ENCODE measurements at regions not wholly inside any gene's neighbourhood (a gene's known extent, or its start where the extent isn't known, plus 50 kb on each side); places are given as distances from the start of the nearest gene placed in this dataset.

DNA sequence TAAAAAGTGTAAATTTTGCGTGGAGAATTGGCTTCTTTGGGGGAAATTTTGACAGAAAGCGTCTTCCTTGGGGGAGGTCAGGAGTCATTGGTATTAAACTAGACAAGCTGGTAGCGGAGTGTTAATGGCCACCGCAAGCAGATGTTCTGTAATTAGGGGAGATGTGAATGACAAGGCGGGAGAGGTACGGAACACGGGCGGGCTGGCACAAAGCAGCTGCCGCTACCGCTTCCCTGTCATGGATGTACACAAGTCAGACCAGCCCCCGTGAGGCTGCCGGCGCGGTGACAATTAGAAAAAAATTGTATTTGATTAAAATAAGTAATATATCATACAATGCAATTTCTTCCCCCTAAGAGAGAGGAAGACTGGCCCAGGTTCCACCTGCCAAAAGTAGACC lies 501.6 kb downstream of the VRK1 start:
- no peaks in the 10 kb centered on the region for H3K9me3 ChIP-seq (ENCODE audit: control insufficient read depth, low read length)
- H3K36me3 ChIP-seq (ENCODE audit: control insufficient read depth, insufficient read depth, low read length), result no peaks in the 10 kb centered on the region
- H3K4me3 ChIP-seq (ENCODE audit: low read length), result no peak overlapping the region
- H3K27ac ChIP-seq (ENCODE audit: low read depth, low read length), result no peak overlapping the region
- no peaks in the 10 kb centered on the region for H3K27me3 Mint-ChIP-seq (ENCODE audit: insufficient read depth)
- H3K4me1 ChIP-seq (ENCODE audit: control insufficient read depth, insufficient read depth, low read length), result no peaks in the 10 kb centered on the region
- no peaks in the 10 kb centered on the region for H3K27me3 ChIP-seq (ENCODE audit: control insufficient read depth, insufficient read depth, low read length, poor library complexity, severe bottlenecking)
- no peak overlapping the region for H3K4me3 Mint-ChIP-seq
- DNase-seq, result no peak
- no peaks in the 10 kb centered on the region for H3K36me3 Mint-ChIP-seq (ENCODE audit: low read depth)
- H3K9me3 Mint-ChIP-seq, result no peaks in the 10 kb centered on the region
- no peak overlapping the region for H3K9ac ChIP-seq (ENCODE audit: extremely low read depth, low read length, poor library complexity, severe bottlenecking)
- 95 to 100% methylated on average over 3 to 10 of the region's 14 CpGs for whole genome bisulfite sequencing, 2 experiments (ENCODE audit: insufficient coverage in 1 of 2, insufficient read length in 1 of 2)
- H3K4me1 Mint-ChIP-seq, result peaks cover 10% of the 10 kb centered on the region
- H3K27ac Mint-ChIP-seq, result no peak overlapping the region
- TF ChIP-seq, protein P1, sequence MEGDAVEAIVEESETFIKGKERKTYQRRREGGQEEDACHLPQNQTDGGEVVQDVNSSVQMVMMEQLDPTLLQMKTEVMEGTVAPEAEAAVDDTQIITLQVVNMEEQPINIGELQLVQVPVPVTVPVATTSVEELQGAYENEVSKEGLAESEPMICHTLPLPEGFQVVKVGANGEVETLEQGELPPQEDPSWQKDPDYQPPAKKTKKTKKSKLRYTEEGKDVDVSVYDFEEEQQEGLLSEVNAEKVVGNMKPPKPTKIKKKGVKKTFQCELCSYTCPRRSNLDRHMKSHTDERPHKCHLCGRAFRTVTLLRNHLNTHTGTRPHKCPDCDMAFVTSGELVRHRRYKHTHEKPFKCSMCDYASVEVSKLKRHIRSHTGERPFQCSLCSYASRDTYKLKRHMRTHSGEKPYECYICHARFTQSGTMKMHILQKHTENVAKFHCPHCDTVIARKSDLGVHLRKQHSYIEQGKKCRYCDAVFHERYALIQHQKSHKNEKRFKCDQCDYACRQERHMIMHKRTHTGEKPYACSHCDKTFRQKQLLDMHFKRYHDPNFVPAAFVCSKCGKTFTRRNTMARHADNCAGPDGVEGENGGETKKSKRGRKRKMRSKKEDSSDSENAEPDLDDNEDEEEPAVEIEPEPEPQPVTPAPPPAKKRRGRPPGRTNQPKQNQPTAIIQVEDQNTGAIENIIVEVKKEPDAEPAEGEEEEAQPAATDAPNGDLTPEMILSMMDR (conservative IDR thresholded peaks at IDR 0.05), result no peak

DNA sequence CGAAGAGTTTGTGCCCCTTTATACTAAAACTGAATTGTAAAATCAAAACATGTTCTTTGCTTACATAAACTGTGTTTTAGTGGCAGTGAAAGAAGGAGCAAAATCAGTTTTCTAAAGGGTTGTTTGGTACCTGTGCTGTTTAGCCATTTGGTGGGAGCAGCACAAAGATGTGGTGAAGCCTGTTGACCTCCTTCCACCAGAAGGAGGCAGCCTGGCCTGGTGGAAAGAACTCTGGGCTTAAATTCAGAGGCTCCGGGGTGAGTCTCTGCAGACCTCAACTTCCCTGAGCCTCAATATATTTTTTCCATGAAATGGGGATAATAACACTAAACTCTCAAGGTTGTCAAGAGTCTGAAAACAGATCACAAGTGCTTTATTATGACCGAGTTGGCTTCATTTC lies 502.5 kb downstream of the VRK1 start:
- TF ChIP-seq, protein P1 (conservative IDR thresholded peaks at IDR 0.05), result peak; percentile 82
- Histone ChIP-seq H3K36me3 (ENCODE audit: control insufficient read depth, insufficient read depth, low read length) (no peaks in the 10 kb centered on the region), H3K9me3 (ENCODE audit: control insufficient read depth, low read length) (no peaks in the 10 kb centered on the region), H3K4me3 (ENCODE audit: low read length) (no peak overlapping the region), H3K27me3 (ENCODE audit: control insufficient read depth, insufficient read depth, low read length, poor library complexity, severe bottlenecking) (no peaks in the 10 kb centered on the region), H3K4me1 (ENCODE audit: control insufficient read depth, insufficient read depth, low read length) (no peaks in the 10 kb centered on the region), H3K9ac (ENCODE audit: extremely low read depth, low read length, poor library complexity, severe bottlenecking) (no peak overlapping the region), H3K27ac (ENCODE audit: low read depth, low read length) (no peak overlapping the region)
- H3K9me3 Mint-ChIP-seq, result no peaks in the 10 kb centered on the region
- H3K4me3 Mint-ChIP-seq, result no peak overlapping the region
- no peaks in the 10 kb centered on the region for H3K27me3 Mint-ChIP-seq (ENCODE audit: insufficient read depth)
- H3K36me3 Mint-ChIP-seq (ENCODE audit: low read depth), result no peaks in the 10 kb centered on the region
- no peak overlapping the region for H3K27ac Mint-ChIP-seq
- WGBS, 2 experiments (ENCODE audit: insufficient coverage in 1 of 2, insufficient read length in 1 of 2), result 86 to 89% methylated on average over 3 of the region's 3 CpGs
- peaks cover 10% of the 10 kb centered on the region for H3K4me1 Mint-ChIP-seq
- peak; percentile 74 for DNase-seq

DNA sequence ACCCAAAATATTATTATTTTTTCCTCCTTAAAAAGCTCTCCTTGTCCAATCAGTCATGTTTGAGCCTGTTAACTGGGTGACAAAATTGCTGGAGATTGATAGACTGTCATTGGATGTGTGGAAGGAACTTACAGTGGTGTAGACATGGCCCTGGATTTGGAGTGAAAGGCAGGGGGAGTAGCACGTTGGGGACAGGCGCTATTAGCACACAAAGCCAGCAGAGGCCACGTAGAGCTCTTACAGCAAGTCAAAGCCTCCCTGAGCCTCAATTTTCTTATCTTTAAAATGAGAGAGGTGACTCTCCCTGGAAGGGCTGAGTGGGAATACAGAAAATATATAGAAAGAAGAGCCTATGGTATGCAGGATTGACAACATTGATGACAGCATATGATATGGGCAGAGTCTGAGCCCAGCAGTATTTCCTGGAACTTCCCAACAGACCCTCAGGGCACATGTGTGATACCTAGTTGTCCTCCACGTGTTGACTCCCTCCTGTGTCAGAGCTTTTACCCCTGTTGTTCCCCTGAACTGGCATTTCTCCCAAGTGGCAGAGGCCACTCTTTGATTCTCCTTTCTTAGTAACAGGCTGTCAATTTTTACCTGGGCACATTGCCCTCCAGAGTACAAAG lies 504.9 kb downstream of the VRK1 start:
- no peaks in the 10 kb centered on the region for H3K4me1 ChIP-seq (ENCODE audit: control insufficient read depth, insufficient read depth, low read length)
- H3K36me3 ChIP-seq (ENCODE audit: control insufficient read depth, insufficient read depth, low read length), result no peaks in the 10 kb centered on the region
- 63 to 69% methylated on average over 3 to 4 of the region's 4 CpGs for WGBS, 2 experiments (ENCODE audit: insufficient coverage in 1 of 2, insufficient read length in 1 of 2)
- no peaks in the 10 kb centered on the region for H3K27me3 Mint-ChIP-seq (ENCODE audit: insufficient read depth)
- no peak overlapping the region for H3K4me3 ChIP-seq (ENCODE audit: low read length)
- peak; percentile 63 for DNase-seq
- peaks cover 8% of the 10 kb centered on the region for H3K4me1 Mint-ChIP-seq
- no peak overlapping the region for H3K27ac ChIP-seq (ENCODE audit: low read depth, low read length)
- no peak overlapping the region for H3K27ac Mint-ChIP-seq
- no peaks in the 10 kb centered on the region for H3K36me3 Mint-ChIP-seq (ENCODE audit: low read depth)
- no peaks in the 10 kb centered on the region for H3K9me3 Mint-ChIP-seq
- TF ChIP-seq, protein P1 (conservative IDR thresholded peaks at IDR 0.05), result peak; percentile 60
- H3K4me3 Mint-ChIP-seq, result no peak overlapping the region
- H3K9me3 ChIP-seq (ENCODE audit: control insufficient read depth, low read length), result no peaks in the 10 kb centered on the region
- no peak overlapping the region for H3K9ac ChIP-seq (ENCODE audit: extremely low read depth, low read length, poor library complexity, severe bottlenecking)
- H3K27me3 ChIP-seq (ENCODE audit: control insufficient read depth, insufficient read depth, low read length, poor library complexity, severe bottlenecking), result no peaks in the 10 kb centered on the region

Data from endodermal cell (in vitro differentiated cells).